Uterus (tissue), 2 donors: ENCODE measurements at regions not wholly inside any gene's neighbourhood (a gene's known extent, or its start where the extent isn't known, plus 50 kb on each side); places are given as distances from the start of the nearest gene placed in this dataset.

Source experiments
- CTCF ChIP-seq, 4 experiments: fragments of 200-600 bp in 2 of 4; fragments of 450-650 bp in 2 of 4; sonication (generic) in 2 of 4; IDR thresholded peaks; one replicate each; pipeline ENCODE4 v1.5.1; 2016 to 2019; ENCODE audit warnings: antibody characterized with exemption in 4 of 4, mild to moderate bottlenecking in 2 of 4, moderate library complexity in 1 of 4
- POLR2A ChIP-seq, 2 donors: fragments of 450-650 bp; IDR thresholded peaks; one replicate each; pipeline ENCODE4 v1.6.1; 2016; ENCODE audit warnings: antibody characterized with exemption in 2 of 2, mild to moderate bottlenecking in 1 of 2, moderate library complexity in 1 of 2

- TF ChIP-seq CTCF (IDR thresholded peaks at IDR 0.05) (no peak), POLR2A (IDR thresholded peaks at IDR 0.05) (no peak)
Measured at GRCh38 chr12:20278276-20278675, 90.1 kb upstream of the PDE3A start.
